Osteocyte (in vitro differentiated cells): ENCODE measurements at regions not wholly inside any gene's neighbourhood (a gene's known extent, or its start where the extent isn't known, plus 50 kb on each side); places are given as distances from the start of the nearest gene placed in this dataset.
A peak's percentile ranks its signal among the peaks of the same experiment; 100 is the strongest.

Experiments used
- DNase-seq: peaks from one replicate; pipeline ENCODE4 v3.0.0; 2021; ENCODE audit warnings: mixed read lengths; ENCODE audit not compliant: unreplicated experiment; ENCODE audit errors: extremely low spot score
- H3K27ac Mint-ChIP-seq: one replicate; pipeline ENCODE4 v1.8.0; 2021; ENCODE audit warnings: mild to moderate bottlenecking, mixed read lengths; ENCODE audit not compliant: unreplicated experiment
- H3K27me3 Mint-ChIP-seq: one replicate; pipeline ENCODE4 v1.8.0; 2021; ENCODE audit warnings: mixed read lengths; ENCODE audit not compliant: unreplicated experiment
- H3K36me3 Mint-ChIP-seq: one replicate; pipeline ENCODE4 v1.8.0; 2021; ENCODE audit warnings: mixed read lengths; ENCODE audit not compliant: unreplicated experiment
- H3K4me1 Mint-ChIP-seq: one replicate; pipeline ENCODE4 v1.8.0; 2021; ENCODE audit warnings: mixed read lengths; ENCODE audit not compliant: unreplicated experiment
- H3K4me3 Mint-ChIP-seq: one replicate; pipeline ENCODE4 v1.8.0; 2021; ENCODE audit warnings: mild to moderate bottlenecking, moderate library complexity, mixed read lengths; ENCODE audit not compliant: unreplicated experiment
- H3K9me3 Mint-ChIP-seq: one replicate; pipeline ENCODE4 v1.8.0; 2021; ENCODE audit warnings: mixed read lengths; ENCODE audit not compliant: unreplicated experiment
- CTCF ChIP-seq: fragments of 200-600 bp; sonication (generic); IDR thresholded peaks from 2 replicates; pipeline ENCODE4 v1.5.0; 2021; ENCODE audit warnings: antibody characterized with exemption, mild to moderate bottlenecking, moderate library complexity

- Mint-ChIP-seq H3K4me1 (no peaks in the 10 kb centered on the region), H3K27me3 (no peaks in the 10 kb centered on the region), H3K36me3 (no peaks in the 10 kb centered on the region), H3K9me3 (no peaks in the 10 kb centered on the region), H3K4me3 (no peak overlapping the region), H3K27ac (no peak overlapping the region)
- TF ChIP-seq CTCF = no peak
- DNase-seq = no peak
Observed at GRCh38 chr16:6642271-6642670, 690.4 kb upstream of the RBFOX1 start.

- H3K27me3 Mint-ChIP-seq = no peaks in the 10 kb centered on the region
- no peaks in the 10 kb centered on the region for H3K9me3 Mint-ChIP-seq
- H3K27ac Mint-ChIP-seq = no peak overlapping the region
- no peaks in the 10 kb centered on the region for H3K36me3 Mint-ChIP-seq
- H3K4me3 Mint-ChIP-seq = no peak overlapping the region
- no peaks in the 10 kb centered on the region for H3K4me1 Mint-ChIP-seq
- no peak for TF ChIP-seq CTCF
- peak; percentile 36 for DNase-seq
Observed at GRCh38 chr16:6641091-6641490, 691.6 kb upstream of the RBFOX1 start.

- H3K9me3 Mint-ChIP-seq = peaks cover 3% of the 10 kb centered on the region
- TF ChIP-seq CTCF = no peak
- no peak for DNase-seq
- no peaks in the 10 kb centered on the region for H3K4me1 Mint-ChIP-seq
- no peaks in the 10 kb centered on the region for H3K36me3 Mint-ChIP-seq
- no peak overlapping the region for H3K27ac Mint-ChIP-seq
- no peak overlapping the region for H3K4me3 Mint-ChIP-seq
- no peaks in the 10 kb centered on the region for H3K27me3 Mint-ChIP-seq
Observed at GRCh38 chr16:6636457-6636856, 696.2 kb upstream of the RBFOX1 start.

- no peak overlapping the region for H3K27ac Mint-ChIP-seq
- DNase-seq = no peak
- no peak for TF ChIP-seq CTCF
- no peaks in the 10 kb centered on the region for H3K36me3 Mint-ChIP-seq
- H3K9me3 Mint-ChIP-seq = peaks cover 7% of the 10 kb centered on the region
- H3K4me1 Mint-ChIP-seq = no peaks in the 10 kb centered on the region
- H3K4me3 Mint-ChIP-seq = no peak overlapping the region
- no peaks in the 10 kb centered on the region for H3K27me3 Mint-ChIP-seq
Observed at GRCh38 chr16:6634151-6634550, 698.5 kb upstream of the RBFOX1 start.

GRCh38 chr16:6633456-6633855 is 699.2 kb upstream of the RBFOX1 start:
- DNase-seq = no peak
- no peak for TF ChIP-seq CTCF

More at GRCh38 chr16:6633456-6633855, 699.2 kb upstream of the RBFOX1 start:
- Mint-ChIP-seq H3K27ac (no peak overlapping the region), H3K4me1 (no peaks in the 10 kb centered on the region), H3K27me3 (no peaks in the 10 kb centered on the region), H3K9me3 (peaks cover 7% of the 10 kb centered on the region), H3K4me3 (no peak overlapping the region), H3K36me3 (no peaks in the 10 kb centered on the region)
